ENCODE measurements at regions not wholly inside any gene's neighbourhood (a gene's known extent, or its start where the extent isn't known, plus 50 kb on each side); places are given as distances from the start of the nearest gene placed in this dataset.

DNA sequence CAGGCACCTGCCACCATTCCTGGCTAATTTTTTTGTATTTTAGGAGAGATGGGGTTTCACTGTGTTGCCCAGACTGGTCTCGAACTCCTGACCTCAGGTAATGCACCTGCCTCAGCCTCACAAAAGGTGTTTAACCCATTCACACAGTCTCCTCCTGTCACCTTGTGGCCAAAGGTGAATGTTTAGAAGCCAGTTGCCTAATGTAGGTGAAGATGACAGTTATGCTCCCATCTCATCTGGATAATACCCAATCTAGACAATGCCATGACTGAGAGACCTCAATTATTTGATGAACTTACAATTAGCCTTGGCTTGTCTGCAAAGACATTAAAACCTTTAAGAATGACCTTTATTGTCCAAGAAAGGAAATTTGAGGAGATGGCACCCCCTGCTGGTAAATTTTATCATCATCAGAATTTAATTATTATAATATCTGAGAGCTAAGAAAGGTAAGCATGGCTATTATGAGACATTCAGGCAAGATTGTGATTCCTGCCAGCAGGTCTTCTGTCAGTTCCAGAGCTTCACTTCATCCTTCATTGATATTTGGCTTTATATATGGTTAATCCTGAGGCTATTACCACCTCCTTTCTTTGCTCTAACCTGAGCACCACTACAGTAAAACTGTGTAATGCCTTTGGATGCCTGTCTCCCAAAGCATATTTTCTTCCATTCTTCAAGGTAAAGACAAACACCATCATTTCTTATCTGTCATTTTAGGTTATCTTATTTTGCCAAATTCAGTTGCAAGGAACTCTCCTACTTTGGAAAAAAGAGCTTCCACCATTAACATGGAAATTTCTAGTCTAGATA, 117.6 kb downstream of the FAM124B start:
- H3K4me3 Mint-ChIP-seq, result no peak overlapping the region
- H3K36me3 Mint-ChIP-seq, result no peaks in the 10 kb centered on the region
- no peak overlapping the region for H3K27ac ChIP-seq (ENCODE audit: low read length)
- ATAC-seq (replicated peaks in 1 of 4) (no peak), DNase-seq (peak in 5 of 35 experiments; percentile 10 to 57 (median 14))
- H3K9me3 Mint-ChIP-seq, result no peaks in the 10 kb centered on the region
- CTCF ChIA-PET, result interaction anchor here (0.7 to 6.9 kb wide), 14 partner anchors 8 to 1313 kb away, joined by 3 to 121 read pairs (median 4); no protein-coding TSS in a partner anchor
- H3K27ac Mint-ChIP-seq, result no peak overlapping the region
- peaks cover 0 to 13% of the 10 kb centered on the region in 2 experiments for H3K27me3 ChIP-seq (replicated peaks in 1 of 2; ENCODE audit: control insufficient read depth in 2 of 2, extremely low read depth in 1 of 2, insufficient read depth in 2 of 2, low read length in 1 of 2)
- H3K4me1 Mint-ChIP-seq, result no peaks in the 10 kb centered on the region
- WGBS (ENCODE audit: insufficient coverage), result no CpG with 5 or more reads among the region's 1 CpG
- H3K36me3 ChIP-seq (ENCODE audit: control insufficient read depth in 2 of 2, extremely low read depth in 1 of 2, insufficient read depth in 1 of 2, low read length in 1 of 2), result no peaks in the 10 kb centered on the region
- H3K4me3 ChIP-seq (ENCODE audit: control insufficient read depth in 1 of 2, extremely low read depth in 1 of 2, low read length in 1 of 2), result no peak overlapping the region
- H3K9me3 ChIP-seq, result no peaks in the 10 kb centered on the region
- no peaks in the 10 kb centered on the region for H3K4me1 ChIP-seq (ENCODE audit: control insufficient read depth in 1 of 2, extremely low read depth in 1 of 2, insufficient read depth in 2 of 2, low read length in 2 of 2)
- POLR2A ChIA-PET, result no interaction called here
- peaks cover 23 to 40% of the 10 kb centered on the region in 2 donors for H3K27me3 Mint-ChIP-seq

- DNase-seq (no peak), ATAC-seq (replicated peaks in 1 of 4) (no peak)
- Histone ChIP-seq H3K27me3 (replicated peaks in 1 of 2; ENCODE audit: control insufficient read depth in 2 of 2, extremely low read depth in 1 of 2, insufficient read depth in 2 of 2, low read length in 1 of 2) (peaks cover 0 to 13% of the 10 kb centered on the region in 2 experiments), H3K9me3 (no peaks in the 10 kb centered on the region), H3K36me3 (ENCODE audit: control insufficient read depth in 2 of 2, extremely low read depth in 1 of 2, insufficient read depth in 1 of 2, low read length in 1 of 2) (no peaks in the 10 kb centered on the region), H3K27ac (ENCODE audit: low read length) (no peak overlapping the region), H3K4me3 (ENCODE audit: control insufficient read depth in 1 of 2, extremely low read depth in 1 of 2, low read length in 1 of 2) (no peak overlapping the region), H3K4me1 (ENCODE audit: control insufficient read depth in 1 of 2, extremely low read depth in 1 of 2, insufficient read depth in 2 of 2, low read length in 2 of 2) (no peaks in the 10 kb centered on the region)
- H3K27ac Mint-ChIP-seq, result no peak overlapping the region
- H3K4me3 Mint-ChIP-seq, result no peak overlapping the region
- no peaks in the 10 kb centered on the region for H3K36me3 Mint-ChIP-seq
- no peaks in the 10 kb centered on the region for H3K4me1 Mint-ChIP-seq
- no peaks in the 10 kb centered on the region for H3K9me3 Mint-ChIP-seq
- CTCF ChIA-PET, result interaction anchor here (0.9 to 6.9 kb wide), 9 partner anchors 8 to 313 kb away, joined by 3 to 121 read pairs (median 5); no protein-coding TSS in a partner anchor
- POLR2A ChIA-PET, result no interaction called here
- H3K27me3 Mint-ChIP-seq, result peaks cover 23 to 35% of the 10 kb centered on the region in 2 donors
- WGBS (ENCODE audit: insufficient coverage), result 80% methylated on average over 3 of the region's 8 CpGs
Observed at GRCh38 chr2:224283466-224283965, 118.4 kb downstream of the FAM124B start.

GRCh38 chr2:224281374-224281773, 120.5 kb downstream of the FAM124B start:
- Mint-ChIP-seq H3K4me1 (no peaks in the 10 kb centered on the region), H3K36me3 (no peaks in the 10 kb centered on the region), H3K27me3 (peaks cover 26 to 35% of the 10 kb centered on the region in 2 donors), H3K9me3 (no peaks in the 10 kb centered on the region), H3K27ac (no peak overlapping the region), H3K4me3 (no peak overlapping the region)
- H3K4me3 ChIP-seq (ENCODE audit: control insufficient read depth in 1 of 2, extremely low read depth in 1 of 2, low read length in 1 of 2), result no peak overlapping the region
- POLR2A ChIA-PET, result no interaction called here
- H3K36me3 ChIP-seq (ENCODE audit: control insufficient read depth in 2 of 2, extremely low read depth in 1 of 2, insufficient read depth in 1 of 2, low read length in 1 of 2), result no peaks in the 10 kb centered on the region
- peaks cover 0 to 11% of the 10 kb centered on the region in 2 experiments for H3K27me3 ChIP-seq (replicated peaks in 1 of 2; ENCODE audit: control insufficient read depth in 2 of 2, extremely low read depth in 1 of 2, insufficient read depth in 2 of 2, low read length in 1 of 2)
- no CpG with 5 or more reads among the region's 2 CpGs for WGBS (ENCODE audit: insufficient coverage)
- ATAC-seq (replicated peaks in 1 of 4), result no peak
- no peak overlapping the region for H3K27ac ChIP-seq (ENCODE audit: low read length)
- no peak for DNase-seq
- H3K4me1 ChIP-seq (ENCODE audit: control insufficient read depth in 1 of 2, extremely low read depth in 1 of 2, insufficient read depth in 2 of 2, low read length in 2 of 2), result no peaks in the 10 kb centered on the region
- H3K9me3 ChIP-seq, result no peaks in the 10 kb centered on the region
- CTCF ChIA-PET, result interaction anchor here (1.2 to 6.9 kb wide), 5 partner anchors 287 to 311 kb away, joined by 5 to 121 read pairs (median 74); no protein-coding TSS in a partner anchor

GRCh38 chr2:224278531-224278930, 123.4 kb downstream of the FAM124B start:
- Histone ChIP-seq H3K4me1 (ENCODE audit: control insufficient read depth in 1 of 2, extremely low read depth in 1 of 2, insufficient read depth in 2 of 2, low read length in 2 of 2) (no peaks in the 10 kb centered on the region), H3K27me3 (replicated peaks in 1 of 2; ENCODE audit: control insufficient read depth in 2 of 2, extremely low read depth in 1 of 2, insufficient read depth in 2 of 2, low read length in 1 of 2) (peaks cover 0 to 10% of the 10 kb centered on the region in 2 experiments), H3K27ac (ENCODE audit: low read length) (no peak overlapping the region), H3K36me3 (ENCODE audit: control insufficient read depth in 2 of 2, extremely low read depth in 1 of 2, insufficient read depth in 1 of 2, low read length in 1 of 2) (no peaks in the 10 kb centered on the region), H3K9me3 (no peaks in the 10 kb centered on the region), H3K4me3 (ENCODE audit: control insufficient read depth in 1 of 2, extremely low read depth in 1 of 2, low read length in 1 of 2) (no peak overlapping the region)
- CTCF ChIA-PET, result interaction anchor here (0.6 to 1.6 kb wide), 3 partner anchors 285 to 374 kb away, joined by 3 to 5 read pairs (median 3); no protein-coding TSS in a partner anchor
- Mint-ChIP-seq H3K4me1 (no peaks in the 10 kb centered on the region), H3K27me3 (peaks cover 23 to 28% of the 10 kb centered on the region in 2 donors), H3K36me3 (no peaks in the 10 kb centered on the region), H3K4me3 (no peak overlapping the region), H3K27ac (no peak overlapping the region), H3K9me3 (no peaks in the 10 kb centered on the region)
- no peak for DNase-seq
- ATAC-seq (replicated peaks in 1 of 4), result no peak
- WGBS (ENCODE audit: insufficient coverage), result 80% methylated on average over 1 of the region's 3 CpGs
- POLR2A ChIA-PET, result interaction anchor here in 1 of 2 donors (0.6 kb wide), 1 partner anchor 367 kb away, joined by 6 read pairs; no protein-coding TSS in a partner anchor

- H3K27ac ChIP-seq (ENCODE audit: low read length), result no peak overlapping the region
- no peaks in the 10 kb centered on the region for H3K9me3 Mint-ChIP-seq
- no peak overlapping the region for H3K4me3 Mint-ChIP-seq
- no peak for DNase-seq
- H3K27me3 Mint-ChIP-seq, result peaks cover 14 to 23% of the 10 kb centered on the region in 2 donors
- H3K4me1 ChIP-seq (ENCODE audit: control insufficient read depth in 1 of 2, extremely low read depth in 1 of 2, insufficient read depth in 2 of 2, low read length in 2 of 2), result no peaks in the 10 kb centered on the region
- H3K9me3 ChIP-seq, result no peaks in the 10 kb centered on the region
- H3K36me3 ChIP-seq (ENCODE audit: control insufficient read depth in 2 of 2, extremely low read depth in 1 of 2, insufficient read depth in 1 of 2, low read length in 1 of 2), result no peaks in the 10 kb centered on the region
- POLR2A ChIA-PET, result interaction anchor here in 1 of 2 donors (0.5 kb wide), 1 partner anchor 359 kb away, joined by 5 read pairs; no protein-coding TSS in a partner anchor
- CTCF ChIA-PET, result interaction anchor here in 1 of 2 donors (1.1 kb wide), 1 partner anchor 283 kb away, joined by 4 read pairs; no protein-coding TSS in a partner anchor
- H3K36me3 Mint-ChIP-seq, result no peaks in the 10 kb centered on the region
- H3K4me3 ChIP-seq (ENCODE audit: control insufficient read depth in 1 of 2, extremely low read depth in 1 of 2, low read length in 1 of 2), result no peak overlapping the region
- ATAC-seq (replicated peaks in 1 of 4), result no peak
- peaks cover 0 to 5% of the 10 kb centered on the region in 2 experiments for H3K27me3 ChIP-seq (replicated peaks in 1 of 2; ENCODE audit: control insufficient read depth in 2 of 2, extremely low read depth in 1 of 2, insufficient read depth in 2 of 2, low read length in 1 of 2)
- no peak overlapping the region for H3K27ac Mint-ChIP-seq
- no peaks in the 10 kb centered on the region for H3K4me1 Mint-ChIP-seq
Observed at GRCh38 chr2:224276251-224276650, 125.7 kb downstream of the FAM124B start.

- CTCF ChIA-PET, result no interaction called here
- no peak overlapping the region for H3K27ac Mint-ChIP-seq
- Histone ChIP-seq H3K27me3 (replicated peaks in 1 of 2; ENCODE audit: control insufficient read depth in 2 of 2, extremely low read depth in 1 of 2, insufficient read depth in 2 of 2, low read length in 1 of 2) (peaks cover 0 to 4% of the 10 kb centered on the region in 2 experiments), H3K9me3 (no peaks in the 10 kb centered on the region), H3K27ac (ENCODE audit: low read length) (no peak overlapping the region), H3K36me3 (ENCODE audit: control insufficient read depth in 2 of 2, extremely low read depth in 1 of 2, insufficient read depth in 1 of 2, low read length in 1 of 2) (no peaks in the 10 kb centered on the region), H3K4me3 (ENCODE audit: control insufficient read depth in 1 of 2, extremely low read depth in 1 of 2, low read length in 1 of 2) (no peak overlapping the region), H3K4me1 (ENCODE audit: control insufficient read depth in 1 of 2, extremely low read depth in 1 of 2, insufficient read depth in 2 of 2, low read length in 2 of 2) (no peaks in the 10 kb centered on the region)
- DNase-seq (no peak), ATAC-seq (replicated peaks in 1 of 4) (no peak)
- 76% methylated on average over 5 of the region's 6 CpGs for WGBS (ENCODE audit: insufficient coverage)
- H3K27me3 Mint-ChIP-seq, result peaks cover 9 to 16% of the 10 kb centered on the region in 2 donors
- no peaks in the 10 kb centered on the region for H3K9me3 Mint-ChIP-seq
- H3K4me3 Mint-ChIP-seq, result no peak overlapping the region
- H3K36me3 Mint-ChIP-seq, result no peaks in the 10 kb centered on the region
- POLR2A ChIA-PET, result no interaction called here
- H3K4me1 Mint-ChIP-seq, result no peaks in the 10 kb centered on the region
Observed at GRCh38 chr2:224272237-224272910, 129.5 kb downstream of the FAM124B start.

All from T-cell (primary cell).